ENCODE measurements at regions not wholly inside any gene's neighbourhood (a gene's known extent, or its start where the extent isn't known, plus 50 kb on each side); places are given as distances from the start of the nearest gene placed in this dataset.

DNA sequence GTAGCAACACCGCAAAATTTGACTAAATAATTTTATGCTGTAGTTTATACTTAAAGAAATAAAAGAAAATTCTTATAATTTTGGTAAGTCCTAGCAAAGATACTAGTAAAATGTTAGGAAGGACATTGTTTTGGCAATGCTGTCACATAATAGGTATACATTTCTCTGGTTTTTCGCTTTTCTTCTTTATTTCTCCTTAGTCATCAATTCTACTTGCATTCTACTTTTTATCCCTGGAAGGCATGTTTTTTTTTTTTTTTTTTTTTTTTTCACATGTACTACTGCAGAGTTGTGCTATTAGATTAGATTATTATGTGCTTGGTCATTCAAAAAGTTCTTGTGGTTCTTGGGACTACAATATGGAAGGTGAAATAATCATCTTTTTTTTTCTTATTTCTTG is 1421.2 kb downstream of the SI start:
- Mint-ChIP-seq H3K27ac (ENCODE audit: unreplicated experiment) (no peak overlapping the region), H3K36me3 (ENCODE audit: insufficient read depth, unreplicated experiment) (no peaks in the 10 kb centered on the region), H3K4me3 (ENCODE audit: low read depth, unreplicated experiment) (no peak overlapping the region), H3K9me3 (ENCODE audit: low read depth, unreplicated experiment) (no peaks in the 10 kb centered on the region), H3K4me1 (ENCODE audit: low read depth, unreplicated experiment) (no peaks in the 10 kb centered on the region), H3K27me3 (ENCODE audit: unreplicated experiment) (no peaks in the 10 kb centered on the region)
- TF ChIP-seq, protein P1, sequence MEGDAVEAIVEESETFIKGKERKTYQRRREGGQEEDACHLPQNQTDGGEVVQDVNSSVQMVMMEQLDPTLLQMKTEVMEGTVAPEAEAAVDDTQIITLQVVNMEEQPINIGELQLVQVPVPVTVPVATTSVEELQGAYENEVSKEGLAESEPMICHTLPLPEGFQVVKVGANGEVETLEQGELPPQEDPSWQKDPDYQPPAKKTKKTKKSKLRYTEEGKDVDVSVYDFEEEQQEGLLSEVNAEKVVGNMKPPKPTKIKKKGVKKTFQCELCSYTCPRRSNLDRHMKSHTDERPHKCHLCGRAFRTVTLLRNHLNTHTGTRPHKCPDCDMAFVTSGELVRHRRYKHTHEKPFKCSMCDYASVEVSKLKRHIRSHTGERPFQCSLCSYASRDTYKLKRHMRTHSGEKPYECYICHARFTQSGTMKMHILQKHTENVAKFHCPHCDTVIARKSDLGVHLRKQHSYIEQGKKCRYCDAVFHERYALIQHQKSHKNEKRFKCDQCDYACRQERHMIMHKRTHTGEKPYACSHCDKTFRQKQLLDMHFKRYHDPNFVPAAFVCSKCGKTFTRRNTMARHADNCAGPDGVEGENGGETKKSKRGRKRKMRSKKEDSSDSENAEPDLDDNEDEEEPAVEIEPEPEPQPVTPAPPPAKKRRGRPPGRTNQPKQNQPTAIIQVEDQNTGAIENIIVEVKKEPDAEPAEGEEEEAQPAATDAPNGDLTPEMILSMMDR (IDR thresholded peaks at IDR 0.05; ENCODE audit: unreplicated experiment) = no peak
- no TSS peak for BruUV-seq (replicated peaks)
- intact Hi-C loops (cut with micrococcal nuclease; ENCODE audit: unreplicated experiment) = loop anchor here (1.0 kb wide), 1 partner anchor 8 kb away; no protein-coding TSS in a partner anchor
- DNase-seq = no peak
- CTCF ChIA-PET = no interaction called here

DNA sequence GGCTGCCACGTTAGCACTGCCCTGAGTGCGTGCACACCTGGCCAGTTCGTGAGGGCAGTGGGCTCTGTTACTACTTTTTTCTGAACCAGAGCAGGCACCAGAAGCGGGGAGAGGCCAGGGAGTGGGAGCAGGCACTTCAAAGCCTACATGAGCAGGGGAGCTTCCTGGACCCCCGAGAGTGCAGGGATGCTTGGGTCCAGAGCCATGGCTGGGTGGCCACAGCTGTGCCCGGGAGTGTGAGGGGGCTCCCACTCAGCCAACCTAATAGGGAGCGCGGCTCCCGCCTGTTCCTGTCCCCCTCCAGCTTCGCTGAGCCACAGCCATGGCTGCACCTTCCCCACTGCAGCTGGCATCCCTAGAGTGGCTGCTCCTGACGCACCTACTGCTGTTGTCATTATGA is 1423.3 kb downstream of the SI start:
- TF ChIP-seq, protein P1 (IDR thresholded peaks at IDR 0.05; ENCODE audit: unreplicated experiment) = no peak
- CTCF ChIA-PET = no interaction called here
- H3K4me1 Mint-ChIP-seq (ENCODE audit: low read depth, unreplicated experiment) = no peaks in the 10 kb centered on the region
- no peak for DNase-seq
- no peaks in the 10 kb centered on the region for H3K36me3 Mint-ChIP-seq (ENCODE audit: insufficient read depth, unreplicated experiment)
- no TSS peak for BruUV-seq (replicated peaks)
- H3K27me3 Mint-ChIP-seq (ENCODE audit: unreplicated experiment) = no peaks in the 10 kb centered on the region
- intact Hi-C loops (cut with micrococcal nuclease; ENCODE audit: unreplicated experiment) = no loop called here
- no peak overlapping the region for H3K27ac Mint-ChIP-seq (ENCODE audit: unreplicated experiment)
- no peak overlapping the region for H3K4me3 Mint-ChIP-seq (ENCODE audit: low read depth, unreplicated experiment)
- H3K9me3 Mint-ChIP-seq (ENCODE audit: low read depth, unreplicated experiment) = no peaks in the 10 kb centered on the region

DNA sequence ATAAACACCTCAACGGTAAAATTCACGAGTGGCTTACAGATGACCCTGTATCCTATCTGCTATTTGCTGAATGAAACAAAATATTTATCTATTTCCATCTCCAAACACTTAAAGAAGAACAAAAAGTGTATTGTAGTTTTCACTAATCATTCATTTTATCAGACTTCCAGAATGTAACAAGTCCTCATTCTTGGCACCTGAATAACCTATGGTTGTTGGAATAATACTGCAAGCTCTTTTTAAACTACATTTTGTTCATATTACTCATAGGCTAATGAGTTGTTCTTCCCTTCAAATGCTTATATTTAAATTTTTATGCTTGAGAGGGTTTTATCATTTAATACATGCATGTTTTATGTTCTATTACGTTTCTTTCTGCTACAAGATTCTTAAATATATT is 1434.1 kb downstream of the SI start:
- H3K9me3 Mint-ChIP-seq (ENCODE audit: low read depth, unreplicated experiment) = peaks cover 7% of the 10 kb centered on the region
- BruUV-seq (replicated peaks) = no TSS peak
- no peak for DNase-seq
- TF ChIP-seq, protein P1 (IDR thresholded peaks at IDR 0.05; ENCODE audit: unreplicated experiment) = no peak
- H3K4me1 Mint-ChIP-seq (ENCODE audit: low read depth, unreplicated experiment) = no peaks in the 10 kb centered on the region
- no peaks in the 10 kb centered on the region for H3K36me3 Mint-ChIP-seq (ENCODE audit: insufficient read depth, unreplicated experiment)
- no peak overlapping the region for H3K27ac Mint-ChIP-seq (ENCODE audit: unreplicated experiment)
- H3K4me3 Mint-ChIP-seq (ENCODE audit: low read depth, unreplicated experiment) = no peak overlapping the region
- intact Hi-C loops (cut with micrococcal nuclease; ENCODE audit: unreplicated experiment) = no loop called here
- no peaks in the 10 kb centered on the region for H3K27me3 Mint-ChIP-seq (ENCODE audit: unreplicated experiment)
- CTCF ChIA-PET = no interaction called here

DNA sequence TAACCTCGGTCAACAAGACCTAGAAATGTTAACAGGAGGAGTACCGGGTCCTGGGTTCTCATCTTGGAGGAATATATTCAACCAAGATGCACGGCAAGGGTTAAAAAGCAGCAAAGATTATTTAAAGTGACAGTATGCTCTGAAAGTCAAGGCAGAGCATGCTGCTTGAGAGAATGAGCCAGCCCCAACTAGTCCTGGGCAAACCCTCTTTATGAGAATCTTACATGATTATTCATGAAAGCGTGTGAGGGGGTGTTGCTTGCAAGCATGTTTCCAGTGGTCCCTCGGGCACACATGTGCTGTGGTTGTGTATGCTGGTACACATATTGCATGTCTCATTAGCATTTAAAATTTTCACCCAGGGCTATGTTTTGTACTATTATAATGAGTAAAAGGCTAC is 1445.6 kb downstream of the SI start:
- Mint-ChIP-seq H3K27ac (ENCODE audit: unreplicated experiment) (no peak overlapping the region), H3K4me3 (ENCODE audit: low read depth, unreplicated experiment) (no peak overlapping the region), H3K27me3 (ENCODE audit: unreplicated experiment) (no peaks in the 10 kb centered on the region), H3K9me3 (ENCODE audit: low read depth, unreplicated experiment) (peaks cover 2% of the 10 kb centered on the region), H3K36me3 (ENCODE audit: insufficient read depth, unreplicated experiment) (no peaks in the 10 kb centered on the region), H3K4me1 (ENCODE audit: low read depth, unreplicated experiment) (no peaks in the 10 kb centered on the region)
- TF ChIP-seq, protein P1 (IDR thresholded peaks at IDR 0.05; ENCODE audit: unreplicated experiment) = no peak
- DNase-seq = no peak
- no TSS peak for BruUV-seq (replicated peaks)
- CTCF ChIA-PET = no interaction called here
- intact Hi-C loops (cut with micrococcal nuclease; ENCODE audit: unreplicated experiment) = no loop called here

DNA sequence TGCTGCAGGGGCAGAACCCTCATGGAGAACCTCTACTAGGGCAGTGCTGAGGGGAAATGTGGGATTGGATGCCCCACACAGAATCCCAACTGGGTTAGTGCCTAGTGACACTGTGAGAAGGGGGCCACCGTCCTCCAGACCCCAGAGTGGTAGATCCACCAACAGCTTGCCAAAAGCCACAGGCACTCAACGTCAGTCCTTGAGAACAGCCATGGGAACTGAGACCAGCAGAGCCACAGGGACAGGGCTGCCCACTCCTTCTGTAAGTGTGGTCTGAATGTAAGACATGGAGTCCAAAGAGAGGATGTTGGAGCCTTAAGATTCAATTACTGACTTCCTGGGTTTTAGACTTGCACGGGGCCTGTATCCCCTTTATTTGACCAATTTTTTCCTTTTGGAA is 1451.5 kb downstream of the SI start:
- H3K9me3 Mint-ChIP-seq (ENCODE audit: low read depth, unreplicated experiment) = no peaks in the 10 kb centered on the region
- no peak for DNase-seq
- BruUV-seq (replicated peaks) = no TSS peak
- H3K4me1 Mint-ChIP-seq (ENCODE audit: low read depth, unreplicated experiment) = no peaks in the 10 kb centered on the region
- no peaks in the 10 kb centered on the region for H3K36me3 Mint-ChIP-seq (ENCODE audit: insufficient read depth, unreplicated experiment)
- no peak overlapping the region for H3K27ac Mint-ChIP-seq (ENCODE audit: unreplicated experiment)
- H3K4me3 Mint-ChIP-seq (ENCODE audit: low read depth, unreplicated experiment) = no peak overlapping the region
- no peaks in the 10 kb centered on the region for H3K27me3 Mint-ChIP-seq (ENCODE audit: unreplicated experiment)
- CTCF ChIA-PET = no interaction called here
- intact Hi-C loops (cut with micrococcal nuclease; ENCODE audit: unreplicated experiment) = no loop called here
- TF ChIP-seq, protein P1 (IDR thresholded peaks at IDR 0.05; ENCODE audit: unreplicated experiment) = no peak

Measured in Calu3 (cell line).